ENCODE measurements at regions not wholly inside any gene's neighbourhood (a gene's known extent, or its start where the extent isn't known, plus 50 kb on each side); places are given as distances from the start of the nearest gene placed in this dataset.

DNA sequence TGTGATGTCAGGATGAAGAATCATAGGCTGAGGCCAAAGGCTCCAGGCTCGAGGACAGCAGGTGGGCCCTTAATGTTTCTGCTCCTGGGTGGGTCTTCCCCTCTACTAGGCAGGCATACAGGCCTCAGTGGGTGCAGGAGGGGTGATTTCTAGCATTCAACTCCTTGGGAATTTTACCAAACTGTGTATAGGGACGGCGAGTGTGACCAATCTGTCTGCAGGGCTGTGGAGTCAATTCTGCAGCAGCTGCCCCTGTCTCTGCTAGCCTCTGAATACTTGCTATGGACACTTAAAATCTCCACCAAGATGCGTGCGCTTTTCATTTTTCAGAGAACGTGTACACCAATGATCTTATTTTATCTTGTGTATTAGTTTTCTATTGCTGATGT is 115.5 kb downstream of the WDR11 start:
- 84 to 98% (median 95%) methylated on average over 6 of the region's 6 CpGs for whole genome bisulfite sequencing, 5 donors
- intact Hi-C loops (cut with DNase I; ENCODE audit: low total_unique reads): no loop called here

DNA sequence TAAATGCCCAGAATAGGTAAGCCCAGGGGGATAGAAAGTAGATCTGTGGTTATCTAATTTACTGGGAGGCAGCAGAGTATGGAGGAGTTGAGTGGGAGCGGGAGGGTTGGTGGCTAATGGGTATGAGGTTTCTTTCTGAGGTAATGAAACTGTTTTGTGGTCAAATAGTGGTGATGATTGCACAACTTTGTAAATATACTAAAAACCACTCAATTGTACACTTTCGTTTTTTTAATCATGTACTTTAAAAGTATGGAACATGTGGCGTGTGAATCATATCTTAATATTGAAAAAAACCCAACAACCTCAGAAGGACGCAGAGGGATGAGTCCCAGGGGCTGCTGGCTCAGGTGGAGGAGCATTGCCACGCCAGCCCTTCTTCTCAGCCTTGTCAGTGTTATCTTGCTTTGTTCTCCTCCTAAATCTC is 118.1 kb downstream of the WDR11 start:
- H3K9me3 ChIP-seq: peaks cover 0 to 9% (median 8%) of the 10 kb centered on the region in 4 donors
- no peak for DNase-seq
- H3K27ac ChIP-seq: no peak overlapping the region
- peaks cover 0 to 38% (median 0%) of the 10 kb centered on the region in 3 donors for H3K27me3 ChIP-seq
- TF ChIP-seq, protein P1, sequence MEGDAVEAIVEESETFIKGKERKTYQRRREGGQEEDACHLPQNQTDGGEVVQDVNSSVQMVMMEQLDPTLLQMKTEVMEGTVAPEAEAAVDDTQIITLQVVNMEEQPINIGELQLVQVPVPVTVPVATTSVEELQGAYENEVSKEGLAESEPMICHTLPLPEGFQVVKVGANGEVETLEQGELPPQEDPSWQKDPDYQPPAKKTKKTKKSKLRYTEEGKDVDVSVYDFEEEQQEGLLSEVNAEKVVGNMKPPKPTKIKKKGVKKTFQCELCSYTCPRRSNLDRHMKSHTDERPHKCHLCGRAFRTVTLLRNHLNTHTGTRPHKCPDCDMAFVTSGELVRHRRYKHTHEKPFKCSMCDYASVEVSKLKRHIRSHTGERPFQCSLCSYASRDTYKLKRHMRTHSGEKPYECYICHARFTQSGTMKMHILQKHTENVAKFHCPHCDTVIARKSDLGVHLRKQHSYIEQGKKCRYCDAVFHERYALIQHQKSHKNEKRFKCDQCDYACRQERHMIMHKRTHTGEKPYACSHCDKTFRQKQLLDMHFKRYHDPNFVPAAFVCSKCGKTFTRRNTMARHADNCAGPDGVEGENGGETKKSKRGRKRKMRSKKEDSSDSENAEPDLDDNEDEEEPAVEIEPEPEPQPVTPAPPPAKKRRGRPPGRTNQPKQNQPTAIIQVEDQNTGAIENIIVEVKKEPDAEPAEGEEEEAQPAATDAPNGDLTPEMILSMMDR (IDR thresholded peaks at IDR 0.05): no peak
- TF ChIP-seq POLR2A (IDR thresholded peaks at IDR 0.05): no peak
- no peak for TF ChIP-seq POLR2AphosphoS5 (IDR thresholded peaks at IDR 0.05)
- TF ChIP-seq EP300 (IDR thresholded peaks at IDR 0.05): no peak
- H3K4me3 ChIP-seq: no peak overlapping the region
- no peaks in the 10 kb centered on the region for H3K36me3 ChIP-seq
- 60 to 75% (median 70%) methylated on average over 5 of the region's 5 CpGs for WGBS, 5 donors
- intact Hi-C loops (cut with DNase I; ENCODE audit: low total_unique reads): no loop called here
- H3K4me1 ChIP-seq: no peaks in the 10 kb centered on the region

More for the DNA sequence above, 115.5 kb downstream of the WDR11 start:
- no peaks in the 10 kb centered on the region for H3K36me3 ChIP-seq
- H3K27ac ChIP-seq: no peak overlapping the region
- TF ChIP-seq POLR2AphosphoS5 (IDR thresholded peaks at IDR 0.05): no peak
- no peak overlapping the region for H3K4me3 ChIP-seq
- peaks cover 0 to 9% (median 1%) of the 10 kb centered on the region in 4 donors for H3K4me1 ChIP-seq
- DNase-seq: no peak
- peaks cover 0 to 40% (median 0%) of the 10 kb centered on the region in 3 donors for H3K27me3 ChIP-seq
- H3K9me3 ChIP-seq: no peaks in the 10 kb centered on the region

DNA sequence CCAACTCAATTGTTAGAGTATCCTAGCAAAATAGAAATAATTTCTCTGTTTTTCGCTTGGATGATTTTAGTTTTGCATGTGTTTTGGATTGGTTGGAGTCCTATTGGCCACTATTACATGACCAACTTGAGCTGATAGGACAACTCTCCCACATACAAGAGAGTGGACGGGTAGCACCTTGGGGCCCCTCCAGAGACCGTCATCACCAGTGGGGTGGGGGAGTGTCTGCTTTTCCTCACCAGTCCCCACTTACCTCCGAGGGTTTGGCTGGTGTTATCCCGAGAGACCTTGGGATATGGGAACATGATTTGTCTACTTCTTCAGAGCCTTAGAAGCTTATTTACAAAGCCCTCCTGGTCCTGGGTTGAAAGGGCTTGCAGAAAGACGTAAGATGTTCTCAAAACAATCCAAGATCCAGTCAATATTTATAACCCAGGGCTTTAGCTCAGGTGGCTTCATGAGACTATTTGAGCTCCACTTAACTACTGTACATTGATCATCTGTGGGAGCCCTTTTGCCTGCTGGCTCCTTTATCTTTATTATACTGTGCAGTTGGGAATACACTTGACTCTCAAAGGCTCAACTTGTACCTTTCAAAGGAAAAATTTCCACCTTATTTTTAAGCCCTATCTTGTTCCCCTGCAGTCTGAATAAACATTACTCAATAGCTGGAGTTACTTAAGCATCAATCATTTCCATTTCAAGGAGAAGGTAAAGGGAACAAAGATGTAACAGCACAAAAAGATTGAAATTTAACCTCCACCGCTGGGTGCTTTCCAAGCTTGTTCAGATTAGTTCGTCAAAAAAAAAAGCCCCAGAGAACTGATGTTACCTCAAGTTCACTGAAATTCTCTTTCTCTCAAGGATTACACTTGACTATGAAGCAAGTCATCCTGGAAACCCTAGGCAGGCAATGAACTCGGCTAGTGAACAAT is 119.7 kb downstream of the WDR11 start:
- peaks cover 0 to 22% (median 20%) of the 10 kb centered on the region in 4 donors for H3K9me3 ChIP-seq
- WGBS, 5 donors: 62 to 74% (median 68%) methylated on average over 9 of the region's 9 CpGs
- TF ChIP-seq POLR2AphosphoS5 (IDR thresholded peaks at IDR 0.05): no peak
- no peaks in the 10 kb centered on the region for H3K4me1 ChIP-seq
- intact Hi-C loops (cut with DNase I; ENCODE audit: low total_unique reads): no loop called here
- H3K36me3 ChIP-seq: no peaks in the 10 kb centered on the region
- H3K4me3 ChIP-seq: no peak overlapping the region
- DNase-seq: peak in 1 of 2 donors; percentile 40
- peaks cover 0 to 49% (median 0%) of the 10 kb centered on the region in 3 donors for H3K27me3 ChIP-seq
- H3K27ac ChIP-seq: no peak overlapping the region

DNA sequence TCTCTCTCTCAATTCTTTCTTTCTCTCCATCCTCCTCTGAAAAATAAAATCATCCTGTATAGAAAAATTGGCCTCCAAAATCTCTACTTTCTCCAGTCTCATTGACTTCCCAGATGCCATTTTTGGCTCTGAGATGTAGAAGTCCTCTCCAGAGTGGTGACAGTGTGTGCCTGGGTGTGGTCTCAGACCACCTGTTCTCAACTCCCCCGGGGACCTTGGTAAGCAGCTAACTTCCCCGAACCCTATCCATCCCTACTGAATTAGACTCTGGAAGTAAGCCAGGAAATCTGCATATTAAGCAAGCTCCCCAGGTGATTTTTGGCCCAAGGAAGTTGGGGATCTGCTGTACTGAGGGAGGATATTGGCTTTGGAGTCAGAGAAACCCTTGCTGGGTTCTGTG is 120.5 kb downstream of the WDR11 start:
- 53 to 71% (median 64%) methylated on average over 2 of the region's 2 CpGs for WGBS, 5 donors
- H3K27me3 ChIP-seq: peaks cover 0 to 57% (median 0%) of the 10 kb centered on the region in 3 donors
- no peak overlapping the region for H3K4me3 ChIP-seq
- TF ChIP-seq, protein P1 (IDR thresholded peaks at IDR 0.05): no peak
- no peak for TF ChIP-seq POLR2AphosphoS5 (IDR thresholded peaks at IDR 0.05)
- no peak for TF ChIP-seq EP300 (IDR thresholded peaks at IDR 0.05)
- TF ChIP-seq POLR2A (IDR thresholded peaks at IDR 0.05): no peak
- intact Hi-C loops (cut with DNase I; ENCODE audit: low total_unique reads): no loop called here
- H3K36me3 ChIP-seq: no peaks in the 10 kb centered on the region
- H3K9me3 ChIP-seq: peaks cover 0 to 22% (median 20%) of the 10 kb centered on the region in 4 donors
- no peak overlapping the region for H3K27ac ChIP-seq
- no peaks in the 10 kb centered on the region for H3K4me1 ChIP-seq
- DNase-seq: no peak

DNA sequence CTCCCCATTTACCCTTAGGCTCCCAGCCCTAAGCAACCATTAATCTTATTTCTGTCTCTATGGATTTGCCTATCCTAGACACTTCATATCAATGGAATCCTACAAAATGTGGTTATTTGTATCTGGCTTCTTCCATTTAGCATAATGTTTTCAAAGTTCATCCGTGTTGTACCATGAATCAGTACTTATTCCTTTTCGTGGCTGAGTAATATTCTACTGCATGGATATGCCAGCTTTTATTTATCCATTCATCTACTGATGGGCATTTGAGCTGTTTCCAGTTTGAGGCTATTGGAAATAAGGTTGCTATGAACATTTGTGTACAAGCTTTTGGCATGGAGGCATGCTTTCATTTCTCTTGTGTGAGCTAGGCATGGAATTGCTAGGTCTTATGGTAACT is 121.1 kb downstream of the WDR11 start:
- no peaks in the 10 kb centered on the region for H3K4me1 ChIP-seq
- DNase-seq: no peak
- no peaks in the 10 kb centered on the region for H3K36me3 ChIP-seq
- no peak overlapping the region for H3K27ac ChIP-seq
- intact Hi-C loops (cut with DNase I; ENCODE audit: low total_unique reads): no loop called here
- H3K9me3 ChIP-seq: peaks cover 0 to 22% (median 20%) of the 10 kb centered on the region in 4 donors
- H3K4me3 ChIP-seq: no peak overlapping the region
- peaks cover 0 to 63% (median 0%) of the 10 kb centered on the region in 3 donors for H3K27me3 ChIP-seq
- TF ChIP-seq POLR2A (IDR thresholded peaks at IDR 0.05): no peak
- no peak for TF ChIP-seq POLR2AphosphoS5 (IDR thresholded peaks at IDR 0.05)
- TF ChIP-seq EP300 (IDR thresholded peaks at IDR 0.05): no peak
- TF ChIP-seq, protein P1 (IDR thresholded peaks at IDR 0.05): no peak
- 85 to 94% (median 90%) methylated on average over 2 of the region's 2 CpGs for WGBS, 5 donors

Measured in stomach (tissue), 8 donors.